Glutamatergic neuron (in vitro differentiated cells): ENCODE measurements at regions not wholly inside any gene's neighbourhood (a gene's known extent, or its start where the extent isn't known, plus 50 kb on each side); places are given as distances from the start of the nearest gene placed in this dataset.

ENCODE experiments used
- DNase-seq: peaks from one replicate; pipeline ENCODE4 v3.0.0; 2022
- H3K27ac Mint-ChIP-seq: one replicate; pipeline ENCODE4 v1.8.0; 2020; ENCODE audit warnings: mild to moderate bottlenecking, mixed read lengths, inconsistent platforms; ENCODE audit not compliant: unreplicated experiment
- H3K27me3 Mint-ChIP-seq: one replicate; pipeline ENCODE4 v1.8.0; 2020; ENCODE audit warnings: mild to moderate bottlenecking, moderate library complexity, mixed read lengths, inconsistent platforms; ENCODE audit not compliant: unreplicated experiment
- H3K36me3 Mint-ChIP-seq: one replicate; pipeline ENCODE4 v1.8.0; 2020; ENCODE audit warnings: mild to moderate bottlenecking, mixed read lengths, inconsistent platforms; ENCODE audit not compliant: unreplicated experiment
- H3K4me1 Mint-ChIP-seq: one replicate; pipeline ENCODE4 v1.8.0; 2020; ENCODE audit warnings: mild to moderate bottlenecking, low read depth, mixed read lengths, inconsistent platforms; ENCODE audit not compliant: unreplicated experiment
- H3K4me3 Mint-ChIP-seq: one replicate; pipeline ENCODE4 v1.8.0; 2020; ENCODE audit warnings: mild to moderate bottlenecking, mixed read lengths, inconsistent platforms; ENCODE audit not compliant: unreplicated experiment
- H3K9me3 Mint-ChIP-seq: one replicate; pipeline ENCODE4 v1.8.0; 2020; ENCODE audit warnings: mild to moderate bottlenecking, moderate library complexity, mixed read lengths, inconsistent platforms; ENCODE audit not compliant: unreplicated experiment
- CTCF ChIP-seq: fragments of 200-600 bp; sonication (generic); IDR thresholded peaks from one replicate; pipeline ENCODE4 v1.5.0; 2021; ENCODE audit not compliant: partially characterized antibody, unreplicated experiment

- DNase-seq, result no peak
- no peak overlapping the region for H3K27ac Mint-ChIP-seq
- H3K27me3 Mint-ChIP-seq, result peaks cover 3% of the 10 kb centered on the region
- H3K36me3 Mint-ChIP-seq, result peaks cover 7% of the 10 kb centered on the region
- no peak for TF ChIP-seq CTCF
- H3K4me1 Mint-ChIP-seq, result no peaks in the 10 kb centered on the region
- H3K9me3 Mint-ChIP-seq, result peaks cover 4% of the 10 kb centered on the region
- H3K4me3 Mint-ChIP-seq, result no peak overlapping the region
These were observed 140.4 kb upstream of the GDF10 start for GRCh38 chr10:47159361-47160260.

- no peak overlapping the region for H3K27ac Mint-ChIP-seq
- H3K36me3 Mint-ChIP-seq, result peaks cover 7% of the 10 kb centered on the region
- DNase-seq, result no peak
- peaks cover 3% of the 10 kb centered on the region for H3K9me3 Mint-ChIP-seq
- H3K27me3 Mint-ChIP-seq, result peaks cover 3% of the 10 kb centered on the region
- H3K4me1 Mint-ChIP-seq, result peaks cover under 1% of the 10 kb centered on the region
- no peak for TF ChIP-seq CTCF
- no peak overlapping the region for H3K4me3 Mint-ChIP-seq
These were observed 139.6 kb upstream of the GDF10 start for GRCh38 chr10:47160261-47160908.

GRCh38 chr10:47160967-47161366, 139.0 kb upstream of the GDF10 start:
- TF ChIP-seq CTCF, result no peak
- no peak overlapping the region for H3K27ac Mint-ChIP-seq
- peaks cover under 1% of the 10 kb centered on the region for H3K36me3 Mint-ChIP-seq
- peaks cover 1% of the 10 kb centered on the region for H3K4me1 Mint-ChIP-seq
- no peaks in the 10 kb centered on the region for H3K9me3 Mint-ChIP-seq
- no peak for DNase-seq
- H3K27me3 Mint-ChIP-seq, result peaks cover 3% of the 10 kb centered on the region
- H3K4me3 Mint-ChIP-seq, result no peak overlapping the region

GRCh38 chr10:47161465-47161864, 138.5 kb upstream of the GDF10 start:
- DNase-seq, result no peak
- Mint-ChIP-seq H3K27me3 (peaks cover 2% of the 10 kb centered on the region), H3K27ac (no peak overlapping the region), H3K4me3 (no peak overlapping the region), H3K4me1 (peaks cover 1% of the 10 kb centered on the region), H3K9me3 (no peaks in the 10 kb centered on the region), H3K36me3 (no peaks in the 10 kb centered on the region)
- no peak for TF ChIP-seq CTCF
